Fibroblast of lung (primary cell): ENCODE measurements at regions not wholly inside any gene's neighbourhood (a gene's known extent, or its start where the extent isn't known, plus 50 kb on each side); places are given as distances from the start of the nearest gene placed in this dataset.

Experiments
- EZH2 ChIP-seq: IDR thresholded peaks from 2 replicates; pipeline ENCODE4 v1.5.1; 2012; ENCODE audit warnings: low read length, control low read depth, mild to moderate bottlenecking; ENCODE audit errors: missing control alignments
- TF ChIP-seq, protein P1 (sequence below), 2 donors: IDR thresholded peaks in 1 of 2; conservative IDR thresholded peaks in 1 of 2; 1 replicate in 1 of 2; 2 replicates in 1 of 2; pipeline ENCODE4 v1.5.1; 2011 to 2012; ENCODE audit warnings: low read length in 2 of 2, control low read depth in 1 of 2, inconsistent platforms in 1 of 2, low read depth in 1 of 2, mild to moderate bottlenecking in 1 of 2

DNA sequence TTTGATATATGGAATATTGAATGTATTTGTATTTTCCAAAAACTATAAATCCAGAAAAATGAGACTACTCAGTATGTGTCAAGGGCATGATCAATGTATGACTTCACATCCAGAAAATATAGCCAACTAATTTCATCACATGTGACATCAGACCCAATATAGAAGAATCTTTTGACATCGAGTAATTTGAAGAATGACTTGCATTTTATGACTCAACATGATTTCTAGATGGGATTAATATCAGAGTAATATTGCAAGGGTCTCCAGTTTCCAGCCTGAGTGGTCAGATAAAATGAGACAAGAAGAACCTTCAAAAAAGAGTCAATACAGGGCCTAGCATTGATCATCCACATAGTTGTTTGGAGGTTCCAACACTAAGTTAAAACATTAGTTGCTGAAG is 467.5 kb upstream of the PAPPA start:
- TF ChIP-seq, protein P1, sequence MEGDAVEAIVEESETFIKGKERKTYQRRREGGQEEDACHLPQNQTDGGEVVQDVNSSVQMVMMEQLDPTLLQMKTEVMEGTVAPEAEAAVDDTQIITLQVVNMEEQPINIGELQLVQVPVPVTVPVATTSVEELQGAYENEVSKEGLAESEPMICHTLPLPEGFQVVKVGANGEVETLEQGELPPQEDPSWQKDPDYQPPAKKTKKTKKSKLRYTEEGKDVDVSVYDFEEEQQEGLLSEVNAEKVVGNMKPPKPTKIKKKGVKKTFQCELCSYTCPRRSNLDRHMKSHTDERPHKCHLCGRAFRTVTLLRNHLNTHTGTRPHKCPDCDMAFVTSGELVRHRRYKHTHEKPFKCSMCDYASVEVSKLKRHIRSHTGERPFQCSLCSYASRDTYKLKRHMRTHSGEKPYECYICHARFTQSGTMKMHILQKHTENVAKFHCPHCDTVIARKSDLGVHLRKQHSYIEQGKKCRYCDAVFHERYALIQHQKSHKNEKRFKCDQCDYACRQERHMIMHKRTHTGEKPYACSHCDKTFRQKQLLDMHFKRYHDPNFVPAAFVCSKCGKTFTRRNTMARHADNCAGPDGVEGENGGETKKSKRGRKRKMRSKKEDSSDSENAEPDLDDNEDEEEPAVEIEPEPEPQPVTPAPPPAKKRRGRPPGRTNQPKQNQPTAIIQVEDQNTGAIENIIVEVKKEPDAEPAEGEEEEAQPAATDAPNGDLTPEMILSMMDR (conservative IDR thresholded peaks at IDR 0.05 in 1 of 2, IDR thresholded peaks at IDR 0.05 in 1 of 2; ENCODE audit: low read depth in 1 of 2, low read length in 2 of 2): no peak
- TF ChIP-seq EZH2: no peak
